Mesenchymal stem cell (in vitro differentiated cells and primary cell): ENCODE measurements at regions not wholly inside any gene's neighbourhood (a gene's known extent, or its start where the extent isn't known, plus 50 kb on each side); places are given as distances from the start of the nearest gene placed in this dataset.

Source experiments
- DNase-seq: peaks from one replicate; pipeline ENCODE4 v3.0.0-alpha.2; 2013
- H2AFZ ChIP-seq: one replicate; pipeline ENCODE4 v1.6.1; 2013; ENCODE audit warnings: low read depth, mild to moderate bottlenecking, control low read depth, inconsistent platforms, low read length, moderate library complexity
- H2AK5ac ChIP-seq: 2 replicates; pipeline ENCODE4 v1.6.1; 2013; ENCODE audit warnings: low read length, moderate library complexity, mild to moderate bottlenecking, inconsistent platforms; ENCODE audit not compliant: severe bottlenecking
- H2BK120ac ChIP-seq: one replicate; pipeline ENCODE4 v1.6.1; 2013; ENCODE audit warnings: low read depth, mild to moderate bottlenecking, inconsistent platforms, low read length, moderate library complexity
- H2BK12ac ChIP-seq, 2 experiments: one replicate each; pipeline ENCODE4 v1.6.1; 2013; ENCODE audit warnings: inconsistent platforms in 2 of 2, low read length in 2 of 2, mild to moderate bottlenecking in 2 of 2, moderate library complexity in 2 of 2, control low read depth in 1 of 2
- H2BK15ac ChIP-seq: one replicate; pipeline ENCODE4 v1.6.1; 2013; ENCODE audit warnings: mild to moderate bottlenecking, low read depth, inconsistent platforms; ENCODE audit not compliant: poor library complexity, severe bottlenecking
- H2BK5ac ChIP-seq: 2 replicates; pipeline ENCODE4 v1.6.1; 2013; ENCODE audit warnings: low read depth, mild to moderate bottlenecking, low read length, control low read depth, inconsistent platforms; ENCODE audit not compliant: poor library complexity, severe bottlenecking
- H3K14ac ChIP-seq, 2 experiments: one replicate each; pipeline ENCODE4 v1.6.1; 2013; ENCODE audit warnings: inconsistent platforms in 2 of 2, low read length in 2 of 2, control low read depth in 1 of 2, mild to moderate bottlenecking in 1 of 2, moderate library complexity in 1 of 2
- H3K18ac ChIP-seq, 2 experiments: one replicate each; pipeline ENCODE4 v1.6.1; 2013; ENCODE audit warnings: inconsistent platforms in 2 of 2, low read length in 2 of 2, control low read depth in 1 of 2, low read depth in 1 of 2, mild to moderate bottlenecking in 1 of 2
- H3K23ac ChIP-seq, 2 experiments: one replicate each; pipeline ENCODE4 v1.6.1; 2013; ENCODE audit warnings: inconsistent platforms in 2 of 2, low read length in 2 of 2, mild to moderate bottlenecking in 2 of 2, moderate library complexity in 2 of 2, control low read depth in 1 of 2
- H3K27ac ChIP-seq: 2 replicates; pipeline ENCODE4 v1.5.1; 2013; ENCODE audit warnings: mild to moderate bottlenecking, moderate library complexity, low read length, control low read depth, inconsistent platforms; ENCODE audit not compliant: poor library complexity, severe bottlenecking
- H3K27me3 ChIP-seq, 2 experiments: 2 replicates each; pipeline versions ENCODE4 v1.6.1 to v1.7.0; 2013; ENCODE audit warnings: low read length in 2 of 2, mild to moderate bottlenecking in 2 of 2, moderate library complexity in 2 of 2, control low read depth in 1 of 2, inconsistent platforms in 1 of 2; ENCODE audit not compliant: control insufficient read depth in 1 of 2, insufficient read depth in 1 of 2
- H3K36me3 ChIP-seq, 2 experiments: 2 replicates each; pipeline versions ENCODE4 v1.6.1 to v1.7.0; 2013; ENCODE audit warnings: low read length in 2 of 2, control low read depth in 1 of 2, inconsistent platforms in 1 of 2, low read depth in 1 of 2, mild to moderate bottlenecking in 1 of 2; ENCODE audit not compliant: insufficient read depth in 2 of 2, control insufficient read depth in 1 of 2
- H3K4ac ChIP-seq, 2 experiments: one replicate each; pipeline ENCODE4 v1.6.1; 2013; ENCODE audit warnings: inconsistent platforms in 2 of 2, low read length in 2 of 2, mild to moderate bottlenecking in 2 of 2, moderate library complexity in 2 of 2, control low read depth in 1 of 2, low read depth in 1 of 2
- H3K4me1 ChIP-seq: 2 replicates; pipeline ENCODE4 v1.6.1; 2013; ENCODE audit warnings: low read depth, low read length, control low read depth; ENCODE audit not compliant: control insufficient read depth, insufficient read depth
- H3K4me2 ChIP-seq: 2 replicates; pipeline ENCODE4 v1.6.1; 2013; ENCODE audit warnings: low read length, mild to moderate bottlenecking, inconsistent platforms; ENCODE audit not compliant: poor library complexity, severe bottlenecking
- H3K4me3 ChIP-seq, 2 experiments: 2 replicates each; pipeline versions ENCODE4 v1.5.1 to v1.7.0; 2013; ENCODE audit warnings: low read length in 2 of 2, mild to moderate bottlenecking in 2 of 2, control low read depth in 1 of 2, low read depth in 1 of 2; ENCODE audit not compliant: insufficient read depth in 1 of 2
- H3K79me1 ChIP-seq: replicated peaks from 2 replicates; pipeline ENCODE4 v1.6.1; 2013; ENCODE audit warnings: mild to moderate bottlenecking, control low read depth, low read length, inconsistent platforms; ENCODE audit not compliant: poor library complexity, severe bottlenecking
- H3K9ac ChIP-seq: 2 replicates; pipeline ENCODE4 v1.7.0; 2013; ENCODE audit warnings: mild to moderate bottlenecking, low read length, moderate library complexity
- H3K9me3 ChIP-seq: 2 replicates; pipeline ENCODE4 v1.7.0; 2013; ENCODE audit warnings: mild to moderate bottlenecking, low read length; ENCODE audit not compliant: control insufficient read depth
- H4K8ac ChIP-seq: one replicate; pipeline ENCODE4 v1.6.1; 2013; ENCODE audit warnings: inconsistent platforms, mild to moderate bottlenecking, low read length, moderate library complexity
- H4K91ac ChIP-seq: one replicate; pipeline ENCODE4 v1.6.1; 2013; ENCODE audit warnings: mild to moderate bottlenecking, low read length, inconsistent platforms
- WGBS: methylation state at CpG from one replicate; pipeline ENCODE4 v1.1.7; 2013; ENCODE audit warnings: mixed read lengths; 5-methylcytosine and 5-hydroxymethylcytosine counted together

GRCh38 chr6:231779-232178 is 60.5 kb upstream of the DUSP22 start:
- Histone ChIP-seq H3K27ac (no peak overlapping the region), H3K23ac (no peak overlapping the region), H2BK15ac (no peak overlapping the region), H4K8ac (no peak overlapping the region), H4K91ac (no peak overlapping the region), H3K36me3 (no peaks in the 10 kb centered on the region), H3K18ac (no peak overlapping the region), H3K4ac (no peak overlapping the region), H2AK5ac (no peak overlapping the region), H2BK120ac (no peak overlapping the region), H2BK5ac (no peak overlapping the region), H3K4me3 (no peak overlapping the region), H3K79me1 (no peaks in the 10 kb centered on the region), H3K9ac (no peak overlapping the region), H2BK12ac (no peak overlapping the region), H2AFZ (no peak overlapping the region), H3K4me1 (peaks cover 1% of the 10 kb centered on the region), H3K27me3 (peaks cover 0 to 18% of the 10 kb centered on the region in 2 experiments), H3K14ac (no peak overlapping the region), H3K9me3 (no peaks in the 10 kb centered on the region), H3K4me2 (no peak overlapping the region)
- no peak for DNase-seq
- 90% methylated on average over 4 of the region's 4 CpGs for WGBS

DNA sequence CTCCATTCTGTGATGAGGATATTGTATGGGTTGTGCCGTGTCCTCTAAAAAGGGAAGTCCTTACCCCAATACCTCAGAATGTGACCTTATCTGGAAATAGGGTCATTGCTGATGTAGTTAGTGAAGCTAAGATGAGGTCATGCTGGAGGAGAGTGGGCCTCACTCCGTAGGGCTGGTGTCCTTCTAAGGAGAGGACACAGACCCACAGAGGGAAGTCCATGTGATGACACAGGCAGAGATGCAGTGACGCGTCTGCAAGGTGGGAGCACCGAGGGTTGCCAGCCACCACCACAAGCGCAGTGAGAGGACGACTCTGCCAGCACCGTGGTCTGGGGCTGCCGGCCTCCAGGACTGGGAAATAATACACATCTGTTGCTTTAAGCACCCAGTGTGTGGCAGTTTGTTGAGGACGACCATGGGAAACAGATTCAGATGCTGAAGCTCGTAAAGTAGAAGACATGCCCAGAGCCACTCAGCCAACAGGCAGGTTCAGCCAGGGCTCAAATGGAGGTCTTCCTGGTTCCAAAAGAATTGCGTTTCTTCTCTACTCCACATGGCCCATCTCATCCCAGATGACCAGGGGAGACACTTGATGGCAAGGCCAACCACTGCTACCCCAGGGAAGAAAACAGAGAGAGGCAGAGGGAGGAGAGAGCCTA is 59.2 kb upstream of the DUSP22 start:
- Histone ChIP-seq H4K8ac (no peak overlapping the region), H2BK15ac (no peak overlapping the region), H3K27me3 (peaks cover 0 to 16% of the 10 kb centered on the region in 2 experiments), H4K91ac (no peak overlapping the region), H3K14ac (no peak overlapping the region), H3K27ac (no peak overlapping the region), H2AK5ac (no peak overlapping the region), H3K4me1 (peaks cover 1% of the 10 kb centered on the region), H3K9ac (no peak overlapping the region), H3K4me2 (no peak overlapping the region), H3K4me3 (no peak overlapping the region), H2BK120ac (no peak overlapping the region), H3K36me3 (no peaks in the 10 kb centered on the region), H3K9me3 (no peaks in the 10 kb centered on the region), H2AFZ (no peak overlapping the region), H3K4ac (no peak overlapping the region), H2BK5ac (no peak overlapping the region), H3K18ac (no peak overlapping the region), H3K79me1 (no peaks in the 10 kb centered on the region), H2BK12ac (no peak overlapping the region), H3K23ac (no peak overlapping the region)
- no peak for DNase-seq
- 94% methylated on average over 12 of the region's 12 CpGs for WGBS

DNA sequence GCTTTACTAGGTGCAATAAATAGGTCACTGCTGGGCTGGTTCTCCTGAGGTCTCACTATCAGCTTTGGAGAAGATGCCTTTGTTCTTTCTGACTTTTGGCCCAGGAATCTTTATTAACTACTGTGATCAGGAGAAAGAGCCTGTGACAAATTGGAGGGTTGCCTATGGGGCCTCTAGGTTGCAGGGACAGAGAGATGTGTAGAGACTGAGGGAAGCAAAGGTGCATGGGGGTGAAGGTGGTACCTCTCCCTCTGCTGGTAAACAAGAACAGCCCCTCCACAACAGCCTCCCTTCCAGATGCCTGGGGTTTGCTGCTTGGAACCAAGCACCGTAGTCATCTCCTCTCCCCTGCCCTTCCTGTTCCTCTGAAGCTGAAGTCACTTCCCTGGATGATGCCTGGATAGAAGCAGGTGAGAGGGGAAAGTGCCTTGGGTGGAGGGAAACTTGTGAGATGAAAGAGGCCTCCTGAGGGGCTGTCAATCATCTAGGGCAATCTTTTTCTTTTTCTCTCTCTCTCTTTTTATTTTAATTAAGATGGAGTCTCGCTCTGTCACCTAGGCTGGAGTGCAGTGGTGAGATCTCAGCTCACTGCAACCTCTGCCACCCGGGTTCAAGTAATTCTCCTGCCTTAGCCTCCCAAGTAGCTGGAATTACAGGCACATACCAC is 57.4 kb upstream of the DUSP22 start:
- no peak overlapping the region for H3K4me3 ChIP-seq
- H3K4me2 ChIP-seq = no peak overlapping the region
- H4K8ac ChIP-seq = no peak overlapping the region
- no peak for DNase-seq
- H3K79me1 ChIP-seq = no peaks in the 10 kb centered on the region
- H2BK120ac ChIP-seq = no peak overlapping the region
- no peak overlapping the region for H2AK5ac ChIP-seq
- H3K36me3 ChIP-seq = no peaks in the 10 kb centered on the region
- no peak overlapping the region for H2BK15ac ChIP-seq
- no peak overlapping the region for H2AFZ ChIP-seq
- H2BK5ac ChIP-seq = no peak overlapping the region
- peaks cover 0 to 3% of the 10 kb centered on the region in 2 experiments for H3K27me3 ChIP-seq
- H4K91ac ChIP-seq = no peak overlapping the region
- WGBS = 83% methylated on average over 1 of the region's 3 CpGs
- H3K18ac ChIP-seq = no peak overlapping the region
- no peak overlapping the region for H2BK12ac ChIP-seq
- H3K9me3 ChIP-seq = no peaks in the 10 kb centered on the region
- H3K4ac ChIP-seq = no peak overlapping the region
- peaks cover 1% of the 10 kb centered on the region for H3K4me1 ChIP-seq
- H3K27ac ChIP-seq = no peak overlapping the region
- H3K14ac ChIP-seq = no peak overlapping the region
- no peak overlapping the region for H3K23ac ChIP-seq
- H3K9ac ChIP-seq = no peak overlapping the region

GRCh38 chr6:235763-236360 is 56.4 kb upstream of the DUSP22 start:
- H3K4me3 ChIP-seq = peak overlapping the region in 1 of 2 experiments; percentile 75
- no peak overlapping the region for H2BK12ac ChIP-seq
- H3K4me1 ChIP-seq = no peaks in the 10 kb centered on the region
- no peak overlapping the region for H3K4ac ChIP-seq
- H2AFZ ChIP-seq = no peak overlapping the region
- peak overlapping the region; percentile 29 for H4K8ac ChIP-seq
- H2BK120ac ChIP-seq = no peak overlapping the region
- H3K4me2 ChIP-seq = peak overlapping the region; percentile 9
- no peak overlapping the region for H2BK5ac ChIP-seq
- no peak overlapping the region for H3K23ac ChIP-seq
- H3K18ac ChIP-seq = no peak overlapping the region
- no peaks in the 10 kb centered on the region for H3K27me3 ChIP-seq
- H3K9me3 ChIP-seq = no peaks in the 10 kb centered on the region
- no peak overlapping the region for H2BK15ac ChIP-seq
- peak; percentile 74 for DNase-seq
- no peak overlapping the region for H4K91ac ChIP-seq
- no peaks in the 10 kb centered on the region for H3K79me1 ChIP-seq
- no peaks in the 10 kb centered on the region for H3K36me3 ChIP-seq
- no peak overlapping the region for H2AK5ac ChIP-seq
- 6% methylated on average over 2 of the region's 2 CpGs for WGBS
- no peak overlapping the region for H3K14ac ChIP-seq
- H3K9ac ChIP-seq = peak overlapping the region; percentile 89
- no peak overlapping the region for H3K27ac ChIP-seq
